ENCODE measurements at regions not wholly inside any gene's neighbourhood (a gene's known extent, or its start where the extent isn't known, plus 50 kb on each side); places are given as distances from the start of the nearest gene placed in this dataset.

GRCh38 chr4:11904117-11904535 lies 475.4 kb upstream of the HS3ST1 start:
- Mint-ChIP-seq H3K27me3 (no peaks in the 10 kb centered on the region), H3K27ac (no peak overlapping the region), H3K9me3 (peaks cover 14% of the 10 kb centered on the region), H3K36me3 (peaks cover 3% of the 10 kb centered on the region), H3K4me1 (ENCODE audit: low read depth in 2 of 2) (no peaks in the 10 kb centered on the region), H3K4me3 (no peak overlapping the region)
- DNase-seq (ENCODE audit: low spot score) (no peak), ATAC-seq (no peak)

- H3K4me3 Mint-ChIP-seq = no peak overlapping the region
Observed at GRCh38 chr4:11901089-11901488, 472.4 kb upstream of the HS3ST1 start.

GRCh38 chr4:11900359-11900758 lies 471.7 kb upstream of the HS3ST1 start:
- DNase-seq (ENCODE audit: low spot score) = no peak

More at GRCh38 chr4:11901089-11901488, 472.4 kb upstream of the HS3ST1 start:
- Mint-ChIP-seq H3K9me3 (peaks cover 11% of the 10 kb centered on the region), H3K4me1 (ENCODE audit: low read depth in 2 of 2) (no peaks in the 10 kb centered on the region), H3K36me3 (peaks cover 14% of the 10 kb centered on the region), H3K27ac (no peak overlapping the region), H3K27me3 (no peaks in the 10 kb centered on the region)
- ATAC-seq = no peak
- DNase-seq (ENCODE audit: low spot score) = no peak

GRCh38 chr4:11898796-11899195 lies 470.1 kb upstream of the HS3ST1 start:
- peaks cover 14% of the 10 kb centered on the region for H3K36me3 Mint-ChIP-seq
- ATAC-seq = no peak
- peaks cover 13% of the 10 kb centered on the region for H3K9me3 Mint-ChIP-seq

More at GRCh38 chr4:11900359-11900758, 471.7 kb upstream of the HS3ST1 start:
- Mint-ChIP-seq H3K36me3 (peaks cover 14% of the 10 kb centered on the region), H3K27me3 (no peaks in the 10 kb centered on the region), H3K4me3 (no peak overlapping the region), H3K4me1 (ENCODE audit: low read depth in 2 of 2) (no peaks in the 10 kb centered on the region), H3K27ac (no peak overlapping the region), H3K9me3 (peaks cover 11% of the 10 kb centered on the region)
- no peak for ATAC-seq

GRCh38 chr4:11895766-11896165 lies 467.1 kb upstream of the HS3ST1 start:
- no peaks in the 10 kb centered on the region for H3K4me1 Mint-ChIP-seq (ENCODE audit: low read depth in 2 of 2)
- no peak overlapping the region for H3K27ac Mint-ChIP-seq
- peaks cover 14% of the 10 kb centered on the region for H3K36me3 Mint-ChIP-seq
- H3K9me3 Mint-ChIP-seq = peaks cover 10% of the 10 kb centered on the region
- H3K4me3 Mint-ChIP-seq = no peak overlapping the region
- H3K27me3 Mint-ChIP-seq = no peaks in the 10 kb centered on the region
- ATAC-seq (no peak), DNase-seq (ENCODE audit: low spot score) (no peak)

More at GRCh38 chr4:11898796-11899195, 470.1 kb upstream of the HS3ST1 start:
- no peaks in the 10 kb centered on the region for H3K4me1 Mint-ChIP-seq (ENCODE audit: low read depth in 2 of 2)
- no peaks in the 10 kb centered on the region for H3K27me3 Mint-ChIP-seq
- no peak overlapping the region for H3K4me3 Mint-ChIP-seq
- DNase-seq (ENCODE audit: low spot score) = no peak
- no peak overlapping the region for H3K27ac Mint-ChIP-seq

- no peaks in the 10 kb centered on the region for H3K4me1 Mint-ChIP-seq (ENCODE audit: low read depth in 2 of 2)
Observed at GRCh38 chr4:11894977-11895376, 466.3 kb upstream of the HS3ST1 start.

GRCh38 chr4:11894221-11894620 lies 465.5 kb upstream of the HS3ST1 start:
- H3K4me3 Mint-ChIP-seq = no peak overlapping the region
- peaks cover 11% of the 10 kb centered on the region for H3K36me3 Mint-ChIP-seq
- peaks cover 10% of the 10 kb centered on the region for H3K9me3 Mint-ChIP-seq
- no peaks in the 10 kb centered on the region for H3K27me3 Mint-ChIP-seq
- no peak overlapping the region for H3K27ac Mint-ChIP-seq
- DNase-seq (ENCODE audit: low spot score) = no peak
- H3K4me1 Mint-ChIP-seq (ENCODE audit: low read depth in 2 of 2) = no peaks in the 10 kb centered on the region
- no peak for ATAC-seq

More at GRCh38 chr4:11894977-11895376, 466.3 kb upstream of the HS3ST1 start:
- H3K36me3 Mint-ChIP-seq = peaks cover 14% of the 10 kb centered on the region
- no peak overlapping the region for H3K4me3 Mint-ChIP-seq
- ATAC-seq (no peak), DNase-seq (ENCODE audit: low spot score) (no peak)
- no peak overlapping the region for H3K27ac Mint-ChIP-seq
- no peaks in the 10 kb centered on the region for H3K27me3 Mint-ChIP-seq
- peaks cover 12% of the 10 kb centered on the region for H3K9me3 Mint-ChIP-seq

GRCh38 chr4:11889099-11889498 lies 460.4 kb upstream of the HS3ST1 start:
- ATAC-seq = no peak
- no peaks in the 10 kb centered on the region for H3K27me3 Mint-ChIP-seq
- DNase-seq (ENCODE audit: low spot score) = no peak
- no peak overlapping the region for H3K4me3 Mint-ChIP-seq
- no peak overlapping the region for H3K27ac Mint-ChIP-seq
- no peaks in the 10 kb centered on the region for H3K36me3 Mint-ChIP-seq
- H3K9me3 Mint-ChIP-seq = peaks cover 8% of the 10 kb centered on the region
- no peaks in the 10 kb centered on the region for H3K4me1 Mint-ChIP-seq (ENCODE audit: low read depth in 2 of 2)

- Mint-ChIP-seq H3K36me3 (no peaks in the 10 kb centered on the region), H3K27ac (no peak overlapping the region), H3K9me3 (peaks cover 12% of the 10 kb centered on the region), H3K4me1 (ENCODE audit: low read depth in 2 of 2) (no peaks in the 10 kb centered on the region), H3K27me3 (no peaks in the 10 kb centered on the region), H3K4me3 (no peak overlapping the region)
- DNase-seq (ENCODE audit: low spot score) = no peak
- ATAC-seq = no peak
Observed at GRCh38 chr4:11881947-11882346, 453.3 kb upstream of the HS3ST1 start.

GRCh38 chr4:11881364-11881763 lies 452.7 kb upstream of the HS3ST1 start:
- Mint-ChIP-seq H3K36me3 (no peaks in the 10 kb centered on the region), H3K27ac (no peak overlapping the region), H3K27me3 (no peaks in the 10 kb centered on the region), H3K4me3 (no peak overlapping the region), H3K4me1 (ENCODE audit: low read depth in 2 of 2) (no peaks in the 10 kb centered on the region), H3K9me3 (peaks cover 17% of the 10 kb centered on the region)
- DNase-seq (ENCODE audit: low spot score) (no peak), ATAC-seq (no peak)

GRCh38 chr4:11878241-11878640 lies 449.5 kb upstream of the HS3ST1 start:
- no peak for ATAC-seq
- H3K4me1 Mint-ChIP-seq (ENCODE audit: low read depth in 2 of 2) = no peaks in the 10 kb centered on the region
- no peak for DNase-seq (ENCODE audit: low spot score)
- H3K4me3 Mint-ChIP-seq = no peak overlapping the region
- no peak overlapping the region for H3K27ac Mint-ChIP-seq
- no peaks in the 10 kb centered on the region for H3K27me3 Mint-ChIP-seq
- peaks cover 14% of the 10 kb centered on the region for H3K9me3 Mint-ChIP-seq
- H3K36me3 Mint-ChIP-seq = no peaks in the 10 kb centered on the region

- Mint-ChIP-seq H3K9me3 (peaks cover 14% of the 10 kb centered on the region), H3K4me1 (ENCODE audit: low read depth in 2 of 2) (no peaks in the 10 kb centered on the region), H3K27me3 (no peaks in the 10 kb centered on the region), H3K4me3 (no peak overlapping the region), H3K27ac (no peak overlapping the region), H3K36me3 (no peaks in the 10 kb centered on the region)
- ATAC-seq = no peak
- no peak for DNase-seq (ENCODE audit: low spot score)
Observed at GRCh38 chr4:11876104-11876503, 447.4 kb upstream of the HS3ST1 start.

- Mint-ChIP-seq H3K36me3 (no peaks in the 10 kb centered on the region), H3K27me3 (no peaks in the 10 kb centered on the region), H3K9me3 (no peaks in the 10 kb centered on the region), H3K27ac (no peak overlapping the region), H3K4me1 (ENCODE audit: low read depth in 2 of 2) (no peaks in the 10 kb centered on the region), H3K4me3 (no peak overlapping the region)
- DNase-seq (ENCODE audit: low spot score) (no peak), ATAC-seq (no peak)
Observed at GRCh38 chr4:11869191-11869870, 440.6 kb upstream of the HS3ST1 start.

- no peaks in the 10 kb centered on the region for H3K4me1 Mint-ChIP-seq (ENCODE audit: low read depth in 2 of 2)
- H3K36me3 Mint-ChIP-seq = peaks cover 5% of the 10 kb centered on the region
- no peaks in the 10 kb centered on the region for H3K27me3 Mint-ChIP-seq
- ATAC-seq (no peak), DNase-seq (ENCODE audit: low spot score) (no peak)
- H3K9me3 Mint-ChIP-seq = peaks cover 4% of the 10 kb centered on the region
- no peak overlapping the region for H3K27ac Mint-ChIP-seq
- no peak overlapping the region for H3K4me3 Mint-ChIP-seq
Observed at GRCh38 chr4:11866391-11866790, 437.7 kb upstream of the HS3ST1 start.

- H3K27ac Mint-ChIP-seq = no peak overlapping the region
- H3K36me3 Mint-ChIP-seq = peaks cover 12% of the 10 kb centered on the region
- H3K4me3 Mint-ChIP-seq = no peak overlapping the region
- ATAC-seq (no peak), DNase-seq (ENCODE audit: low spot score) (no peak)
- no peaks in the 10 kb centered on the region for H3K4me1 Mint-ChIP-seq (ENCODE audit: low read depth in 2 of 2)
- no peaks in the 10 kb centered on the region for H3K27me3 Mint-ChIP-seq
- peaks cover 9% of the 10 kb centered on the region for H3K9me3 Mint-ChIP-seq
Observed at GRCh38 chr4:11860996-11861395, 432.3 kb upstream of the HS3ST1 start.
